CD4-positive, alpha-beta T cell treated with Interleukin-4 for 4 hours (primary cell): ENCODE measurements at regions not wholly inside any gene's neighbourhood (a gene's known extent, or its start where the extent isn't known, plus 50 kb on each side); places are given as distances from the start of the nearest gene placed in this dataset.
"Not testable (repeated sequence)": the region's sequence is repeated elsewhere in the genome, so short reads cannot be mapped to it uniquely, and the experiment has no call there.

ENCODE experiments used
- DNase-seq: peaks from one replicate; pipeline ENCODE4 v3.0.0-alpha.2; 2020

- DNase-seq = no peak
Measured at GRCh38 chr18:68219274-68219673, 495.6 kb downstream of the TMX3 start.

DNA sequence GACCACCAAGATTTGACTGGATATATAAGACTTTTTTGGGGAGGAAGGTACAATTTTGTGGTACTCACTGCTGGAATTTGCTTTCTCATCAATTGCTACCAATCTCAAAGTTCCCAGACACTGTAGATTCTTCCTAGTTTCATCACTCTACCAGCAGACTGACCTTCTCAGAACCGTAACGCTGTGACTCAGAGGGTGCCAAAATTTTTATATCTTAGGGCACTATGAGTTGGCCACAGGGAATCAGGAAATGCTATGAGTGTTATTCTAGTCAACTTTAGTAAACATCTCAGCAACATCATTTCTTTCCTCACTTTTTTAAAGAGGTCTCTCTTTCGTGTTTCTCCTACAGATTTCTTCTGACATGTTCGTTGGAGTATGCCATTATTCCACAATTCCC is 499.0 kb downstream of the TMX3 start:
- DNase-seq = no peak

DNA sequence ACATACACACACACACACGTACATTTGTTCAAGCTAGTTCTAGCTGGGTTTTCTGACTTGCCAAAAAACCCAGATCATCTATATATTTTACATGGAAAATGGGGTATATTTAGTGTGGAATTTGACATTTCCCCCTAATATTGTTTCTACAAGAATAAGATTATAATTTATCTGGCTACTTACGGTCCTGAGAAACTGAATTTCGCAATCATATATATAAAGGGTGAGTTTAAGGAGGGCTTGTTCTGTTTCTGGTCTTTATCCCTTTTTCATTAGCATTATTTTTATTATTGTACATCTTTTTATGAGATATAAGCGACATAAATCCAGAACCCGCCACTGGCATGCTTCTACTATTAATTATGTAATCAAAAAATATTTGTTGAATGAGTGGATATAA is 528.9 kb downstream of the TMX3 start:
- no peak for DNase-seq

DNA sequence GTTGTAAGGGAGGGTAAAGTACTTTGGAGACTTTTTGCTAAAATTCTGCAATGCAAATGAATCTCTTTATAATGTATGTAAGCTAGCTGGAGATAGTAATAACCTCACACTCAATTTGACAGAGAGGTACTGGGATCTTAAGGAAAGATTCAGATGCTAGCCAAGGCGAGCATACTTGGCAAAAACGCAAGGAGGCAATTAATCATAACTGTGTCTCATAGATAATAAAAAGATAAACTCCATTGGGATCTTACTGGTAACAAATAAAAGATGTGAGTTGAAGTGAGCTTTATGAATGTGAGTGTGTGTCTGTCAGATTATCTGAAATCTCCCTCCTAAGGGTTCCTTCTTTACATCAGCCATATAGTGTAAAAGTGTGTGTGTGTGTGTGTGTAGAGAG is 533.0 kb downstream of the TMX3 start:
- DNase-seq = no peak

DNA sequence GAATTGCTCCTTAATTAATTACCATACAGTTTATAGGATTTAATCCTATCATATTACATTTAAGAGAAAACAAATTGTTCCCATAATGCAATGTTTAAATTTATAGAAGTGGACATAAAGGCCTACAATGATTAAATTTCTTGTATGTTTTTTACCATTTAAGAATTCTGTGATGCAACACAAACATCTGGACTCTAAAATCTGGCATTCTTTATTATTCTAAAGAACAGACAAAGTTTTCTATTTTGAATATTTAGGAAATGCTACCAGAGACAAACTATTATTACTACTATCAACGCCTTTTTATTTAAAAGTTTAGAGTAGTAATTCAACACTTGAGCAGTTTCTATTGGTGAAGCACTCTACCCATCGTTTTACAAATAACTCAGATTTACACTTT is 535.1 kb downstream of the TMX3 start:
- no peak for DNase-seq

DNA sequence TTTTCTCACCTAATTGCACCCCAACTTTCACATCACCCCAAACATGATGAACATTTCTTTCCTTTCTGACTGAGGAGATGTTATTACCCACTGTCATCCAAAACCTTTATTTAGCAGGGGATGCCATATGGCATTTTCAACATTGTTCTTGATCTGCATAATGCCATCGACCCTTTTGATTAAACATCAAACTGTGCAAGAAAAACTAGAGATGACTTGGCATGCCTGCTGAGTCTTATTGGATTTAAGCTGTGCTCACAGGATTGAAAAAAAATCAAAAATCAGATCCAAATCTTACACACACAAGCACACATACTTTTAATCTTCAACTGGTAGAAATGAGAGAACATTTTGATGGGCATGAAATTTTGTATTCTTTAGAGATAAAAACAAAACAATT is 536.0 kb downstream of the TMX3 start:
- no peak for DNase-seq

- DNase-seq = no peak
Measured at GRCh38 chr18:68177807-68178702, 536.9 kb downstream of the TMX3 start.

- no peak for DNase-seq
Measured at GRCh38 chr18:68176901-68177300, 538.0 kb downstream of the TMX3 start.

- no peak for DNase-seq
Measured at GRCh38 chr18:68172842-68173549, 541.9 kb downstream of the TMX3 start.

DNA sequence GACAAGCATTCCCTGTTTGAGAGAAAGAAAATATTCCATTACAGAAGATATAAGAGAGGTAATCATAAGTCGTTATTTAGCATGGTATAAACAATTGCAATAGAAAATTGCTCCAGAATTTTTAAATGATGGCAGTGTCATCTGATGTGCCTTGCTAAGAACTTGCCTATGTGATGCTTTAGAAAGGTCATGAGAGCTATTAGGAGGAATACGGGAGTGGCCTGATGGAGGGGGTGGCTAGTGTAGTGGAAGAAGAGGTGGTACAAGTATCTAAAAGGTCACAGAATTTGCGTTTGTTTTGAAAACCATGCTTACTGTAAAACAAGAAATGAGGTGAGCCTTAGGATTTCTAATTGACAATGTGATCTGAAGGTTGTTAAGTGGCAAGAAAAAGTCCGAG is 550.0 kb downstream of the TMX3 start:
- no peak for DNase-seq

DNA sequence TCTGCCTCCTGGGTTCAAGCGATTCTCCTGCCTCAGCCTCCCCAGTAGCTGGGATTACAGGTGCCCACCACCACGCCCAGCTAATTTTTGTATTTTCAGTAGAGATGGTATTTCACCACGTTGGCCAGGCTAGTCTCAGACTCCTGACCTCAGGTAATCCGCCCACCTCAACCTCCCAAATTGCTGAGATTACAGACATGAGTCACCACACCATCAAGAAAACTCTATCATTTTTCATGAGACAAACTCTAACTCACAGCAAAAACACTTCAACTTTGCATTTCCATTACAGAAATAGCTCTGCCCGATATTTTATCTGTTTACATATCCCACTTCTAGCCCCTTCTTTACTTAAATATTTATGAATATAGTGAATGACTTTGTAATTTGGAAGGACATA is 561.1 kb downstream of the TMX3 start:
- not testable (repeated sequence) for DNase-seq

DNA sequence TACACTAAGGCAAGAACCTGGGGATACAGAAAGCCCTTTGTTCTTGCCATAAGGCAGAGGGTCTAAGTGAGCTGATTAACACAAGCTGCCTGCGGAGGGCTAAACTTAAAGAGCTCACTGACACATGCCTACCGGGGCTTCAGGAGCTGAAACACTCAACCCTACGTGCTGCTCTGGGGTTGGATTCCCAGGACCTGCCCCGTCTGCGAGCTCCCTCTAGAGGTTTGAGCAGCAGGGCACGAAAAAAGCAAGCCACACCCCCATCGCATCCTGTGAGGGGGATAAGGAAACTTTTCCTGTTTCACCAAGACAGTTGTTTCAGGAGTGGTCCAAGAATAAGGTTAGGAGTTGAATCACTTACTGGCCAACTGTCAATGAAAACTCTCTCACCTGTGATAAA is 562.1 kb downstream of the TMX3 start:
- no peak for DNase-seq

DNA sequence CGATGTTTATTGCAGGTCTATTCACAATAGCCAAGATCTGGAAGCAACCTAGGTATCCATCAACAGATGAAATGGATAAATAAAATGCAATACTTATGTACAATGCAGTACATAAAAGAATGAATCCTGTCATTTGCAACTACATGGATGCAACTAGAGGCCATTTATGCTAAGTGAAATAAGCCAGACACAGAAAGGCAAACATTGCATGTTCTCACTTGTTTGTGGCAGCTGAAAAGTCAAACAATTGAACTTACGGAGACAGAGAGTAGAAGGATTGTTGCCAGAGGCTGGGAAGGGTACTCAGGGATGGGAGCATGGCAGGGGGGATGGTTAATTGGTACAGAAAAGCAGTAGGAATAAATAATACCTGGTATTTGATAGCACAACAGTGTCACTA is 563.9 kb downstream of the TMX3 start:
- no peak for DNase-seq

DNA sequence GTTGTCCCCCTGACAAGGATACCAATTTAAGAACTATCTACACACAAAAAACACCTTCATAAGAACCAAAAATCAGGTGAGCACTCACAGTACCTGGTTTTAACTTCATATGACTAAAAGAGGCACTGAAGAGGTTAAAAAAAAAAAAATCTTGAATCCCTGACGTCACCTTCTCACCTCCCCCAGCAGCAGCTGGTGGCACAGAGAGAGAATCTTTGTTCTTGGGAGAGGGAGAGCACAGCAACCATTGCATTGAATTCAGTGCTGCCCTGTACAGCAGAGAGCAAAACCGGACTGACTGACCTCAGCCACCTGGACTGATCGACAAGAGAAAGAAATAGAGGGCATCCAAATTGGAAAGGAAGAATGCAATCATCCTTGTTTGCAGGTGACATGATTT is 566.0 kb downstream of the TMX3 start:
- DNase-seq = no peak

- no peak for DNase-seq
Measured at GRCh38 chr18:68147728-68148127, 567.2 kb downstream of the TMX3 start.

DNA sequence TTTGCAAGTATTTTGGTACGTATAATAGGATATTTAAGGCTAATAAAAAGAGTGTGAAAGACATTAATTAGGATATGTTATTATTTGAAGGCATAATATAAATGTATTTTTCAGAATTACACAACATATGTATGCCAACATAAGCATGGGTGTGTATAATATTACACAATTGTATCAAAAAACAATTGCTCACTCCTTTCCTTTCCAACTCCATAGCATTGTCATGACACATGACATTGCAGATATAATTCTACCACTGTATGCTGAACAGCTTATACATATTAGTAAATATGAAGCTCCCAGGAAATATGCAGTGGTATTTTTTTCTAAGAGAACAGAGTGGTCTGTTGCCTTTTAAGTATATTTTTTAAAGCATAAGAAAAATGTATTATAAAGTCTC is 593.1 kb downstream of the TMX3 start:
- DNase-seq = no peak

GRCh38 chr18:68121308-68121707 is 593.6 kb downstream of the TMX3 start:
- no peak for DNase-seq

GRCh38 chr18:68114989-68115388 is 598.5 kb upstream of the DSEL start:
- DNase-seq = no peak

- no peak for DNase-seq
Measured at GRCh38 chr18:68104036-68104435, 587.5 kb upstream of the DSEL start.

- no peak for DNase-seq
Measured at GRCh38 chr18:68103561-68103960, 587.0 kb upstream of the DSEL start.

DNA sequence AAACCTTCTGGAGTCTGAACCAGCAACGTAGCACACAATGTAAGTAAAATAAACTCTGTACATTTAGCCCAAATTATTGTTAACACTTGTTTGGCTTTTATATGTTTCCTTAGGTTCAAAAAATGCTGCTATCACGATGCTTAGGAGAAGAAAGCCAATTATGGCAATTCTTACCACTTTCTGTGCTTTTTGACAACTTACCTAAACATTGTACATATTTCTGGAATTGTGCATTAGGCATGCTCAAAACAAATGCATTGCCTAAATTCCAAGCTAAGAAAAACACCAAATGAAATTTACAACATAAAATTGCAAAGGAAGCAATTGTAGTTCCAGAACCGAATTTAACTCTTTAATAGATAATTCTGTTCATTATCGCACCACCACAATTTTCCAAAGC is 585.6 kb upstream of the DSEL start:
- no peak for DNase-seq

GRCh38 chr18:68098655-68099054 is 582.1 kb upstream of the DSEL start:
- no peak for DNase-seq

DNA sequence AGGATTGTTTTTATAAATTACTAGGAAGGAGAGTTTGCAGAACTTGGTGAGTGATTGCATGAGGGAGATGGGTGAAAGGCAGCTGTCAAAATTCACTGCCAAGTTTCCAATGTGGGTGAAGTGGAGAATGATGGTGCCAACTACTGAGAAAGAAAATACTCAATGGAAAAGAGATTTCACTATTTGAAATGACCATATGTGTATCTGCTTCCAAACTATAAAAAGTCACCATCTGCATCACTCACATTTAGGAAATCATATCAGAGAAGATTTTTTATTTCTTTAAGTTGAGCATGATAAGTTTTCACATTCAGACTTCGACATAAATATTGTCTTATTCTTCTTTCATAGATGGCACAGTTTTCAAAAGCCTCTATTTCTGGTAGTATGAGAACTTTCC is 570.0 kb upstream of the DSEL start:
- DNase-seq = no peak

DNA sequence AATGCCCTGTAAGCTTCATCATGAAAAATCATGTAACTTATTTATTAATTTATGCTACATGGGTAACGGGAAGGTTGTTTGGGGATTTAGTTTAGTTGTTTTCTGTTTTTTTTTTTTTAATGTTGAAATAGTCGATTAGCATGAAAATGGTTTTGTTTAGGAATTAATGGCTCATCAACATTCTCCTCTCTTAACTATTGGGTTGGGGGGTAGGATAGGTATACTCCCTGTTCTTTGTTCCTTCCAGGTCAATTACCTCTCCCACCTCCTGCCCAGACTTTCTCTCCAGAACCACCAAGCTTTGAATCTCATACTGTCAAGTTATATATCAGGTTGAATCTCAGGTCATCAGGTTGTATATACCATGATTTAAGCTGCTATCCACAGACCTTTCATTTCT is 568.7 kb upstream of the DSEL start:
- no peak for DNase-seq

- no peak for DNase-seq
Measured at GRCh38 chr18:68083776-68084175, 567.3 kb upstream of the DSEL start.
